ENCODE measurements at regions not wholly inside any gene's neighbourhood (a gene's known extent, or its start where the extent isn't known, plus 50 kb on each side); places are given as distances from the start of the nearest gene placed in this dataset.

- 80 to 83% methylated on average over 2 of the region's 2 CpGs for WGBS, 2 donors
- Histone ChIP-seq H3K27me3 (no peaks in the 10 kb centered on the region), H3K9me3 (no peaks in the 10 kb centered on the region), H3K4me3 (no peak overlapping the region), H3K4me1 (no peaks in the 10 kb centered on the region), H3K27ac (no peak overlapping the region), H3K36me3 (no peaks in the 10 kb centered on the region)
- TF ChIP-seq CTCF (IDR thresholded peaks at IDR 0.05) = no peak
- TF ChIP-seq POLR2A (IDR thresholded peaks at IDR 0.05) = no peak
- DNase-seq = no peak
- intact Hi-C loops (cut with DNase I) = no loop called here
Observed at GRCh38 chr9:107541523-107541922, 52.0 kb upstream of the KLF4 start.

GRCh38 chr9:107540164-107540561, 50.6 kb upstream of the KLF4 start:
- no peaks in the 10 kb centered on the region for H3K27me3 ChIP-seq
- WGBS, 2 donors = 64 to 71% methylated on average over 1 of the region's 1 CpG
- no peaks in the 10 kb centered on the region for H3K9me3 ChIP-seq
- DNase-seq = no peak
- intact Hi-C loops (cut with DNase I) = no loop called here
- no peak overlapping the region for H3K4me3 ChIP-seq
- no peaks in the 10 kb centered on the region for H3K4me1 ChIP-seq
- H3K27ac ChIP-seq = peak overlapping the region in 1 of 4 donors; percentile 5
- TF ChIP-seq POLR2A (IDR thresholded peaks at IDR 0.05) (no peak), CTCF (IDR thresholded peaks at IDR 0.05) (no peak)
- no peaks in the 10 kb centered on the region for H3K36me3 ChIP-seq

GRCh38 chr9:107539427-107540163, 50.0 kb upstream of the KLF4 start:
- Histone ChIP-seq H3K36me3 (no peaks in the 10 kb centered on the region), H3K4me3 (no peak overlapping the region), H3K4me1 (no peaks in the 10 kb centered on the region), H3K27ac (peak overlapping the region in 2 of 4 donors; percentile 5 to 16), H3K27me3 (no peaks in the 10 kb centered on the region), H3K9me3 (no peaks in the 10 kb centered on the region)
- WGBS, 2 donors = 73 to 89% methylated on average over 10 of the region's 10 CpGs
- intact Hi-C loops (cut with DNase I) = no loop called here
- no peak for TF ChIP-seq CTCF (IDR thresholded peaks at IDR 0.05)
- TF ChIP-seq POLR2A (IDR thresholded peaks at IDR 0.05) = no peak
- DNase-seq = no peak

Small RNA genes in the stretch of these regions (small RNA-seq; reads per million reads assigned to genes)
- gene RN7SL659P = 0 to 0.09 (median 0) reads per million in 4 donors
- gene RNA5SP293 = 0 reads per million in 4 donors
- gene RNU6-1064P = 0 reads per million in 4 donors
- gene RNU6-996P = 0 reads per million in 4 donors
